Neural crest cell (in vitro differentiated cells): ENCODE measurements at regions not wholly inside any gene's neighbourhood (a gene's known extent, or its start where the extent isn't known, plus 50 kb on each side); places are given as distances from the start of the nearest gene placed in this dataset.

Source experiments
- DNase-seq: peaks from one replicate; pipeline ENCODE4 v3.0.0; 2021; ENCODE audit warnings: low read depth, mixed read lengths, low spot score
- H3K27ac Mint-ChIP-seq: one replicate; pipeline ENCODE4 v1.8.0; 2021; ENCODE audit warnings: mild to moderate bottlenecking, mixed read lengths; ENCODE audit not compliant: unreplicated experiment
- H3K27me3 Mint-ChIP-seq: 2 replicates; pipeline ENCODE4 v1.8.0; 2021; ENCODE audit warnings: low read depth, mild to moderate bottlenecking, mixed read lengths
- H3K36me3 Mint-ChIP-seq: 2 replicates; pipeline ENCODE4 v1.8.0; 2021; ENCODE audit warnings: low read depth, mild to moderate bottlenecking, mixed read lengths
- H3K4me1 Mint-ChIP-seq: 2 replicates; pipeline ENCODE4 v1.8.0; 2021; ENCODE audit warnings: mixed read lengths
- H3K4me3 Mint-ChIP-seq: one replicate; pipeline ENCODE4 v1.8.0; 2021; ENCODE audit warnings: mild to moderate bottlenecking, mixed read lengths
- H3K9me3 Mint-ChIP-seq: 2 replicates; pipeline ENCODE4 v1.8.0; 2021; ENCODE audit warnings: mixed read lengths
- TF ChIP-seq, protein P1 (sequence below): fragments of 200-600 bp; sonication (generic); conservative IDR thresholded peaks from 2 replicates; pipeline ENCODE4 v1.5.0; 2021; ENCODE audit warnings: antibody characterized with exemption, mild to moderate bottlenecking

DNA sequence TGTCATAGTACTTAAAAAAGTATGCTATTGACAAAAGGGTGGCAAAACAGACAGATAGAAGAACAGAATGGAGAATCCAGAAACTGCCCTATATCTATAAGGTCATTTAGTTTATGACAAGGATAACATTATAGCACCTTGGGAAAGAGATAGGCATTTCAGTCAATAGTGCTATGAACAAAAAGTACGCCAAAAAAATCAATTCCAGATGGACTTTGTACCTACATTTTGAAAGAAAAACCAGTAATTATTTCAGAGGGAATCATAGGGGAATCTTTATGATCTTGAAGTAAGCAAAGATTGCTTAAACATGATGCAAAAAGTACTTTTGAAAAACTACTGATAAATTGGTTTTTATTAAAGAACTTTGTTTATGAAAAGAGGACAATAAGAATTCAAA, 59.9 kb upstream of the SETBP1 start:
- DNase-seq: no peak
- TF ChIP-seq, protein P1, sequence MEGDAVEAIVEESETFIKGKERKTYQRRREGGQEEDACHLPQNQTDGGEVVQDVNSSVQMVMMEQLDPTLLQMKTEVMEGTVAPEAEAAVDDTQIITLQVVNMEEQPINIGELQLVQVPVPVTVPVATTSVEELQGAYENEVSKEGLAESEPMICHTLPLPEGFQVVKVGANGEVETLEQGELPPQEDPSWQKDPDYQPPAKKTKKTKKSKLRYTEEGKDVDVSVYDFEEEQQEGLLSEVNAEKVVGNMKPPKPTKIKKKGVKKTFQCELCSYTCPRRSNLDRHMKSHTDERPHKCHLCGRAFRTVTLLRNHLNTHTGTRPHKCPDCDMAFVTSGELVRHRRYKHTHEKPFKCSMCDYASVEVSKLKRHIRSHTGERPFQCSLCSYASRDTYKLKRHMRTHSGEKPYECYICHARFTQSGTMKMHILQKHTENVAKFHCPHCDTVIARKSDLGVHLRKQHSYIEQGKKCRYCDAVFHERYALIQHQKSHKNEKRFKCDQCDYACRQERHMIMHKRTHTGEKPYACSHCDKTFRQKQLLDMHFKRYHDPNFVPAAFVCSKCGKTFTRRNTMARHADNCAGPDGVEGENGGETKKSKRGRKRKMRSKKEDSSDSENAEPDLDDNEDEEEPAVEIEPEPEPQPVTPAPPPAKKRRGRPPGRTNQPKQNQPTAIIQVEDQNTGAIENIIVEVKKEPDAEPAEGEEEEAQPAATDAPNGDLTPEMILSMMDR: no peak
- Mint-ChIP-seq H3K27ac (no peak overlapping the region), H3K4me1 (no peaks in the 10 kb centered on the region), H3K9me3 (peaks cover 2% of the 10 kb centered on the region), H3K4me3 (no peak overlapping the region), H3K27me3 (no peaks in the 10 kb centered on the region), H3K36me3 (no peaks in the 10 kb centered on the region)

DNA sequence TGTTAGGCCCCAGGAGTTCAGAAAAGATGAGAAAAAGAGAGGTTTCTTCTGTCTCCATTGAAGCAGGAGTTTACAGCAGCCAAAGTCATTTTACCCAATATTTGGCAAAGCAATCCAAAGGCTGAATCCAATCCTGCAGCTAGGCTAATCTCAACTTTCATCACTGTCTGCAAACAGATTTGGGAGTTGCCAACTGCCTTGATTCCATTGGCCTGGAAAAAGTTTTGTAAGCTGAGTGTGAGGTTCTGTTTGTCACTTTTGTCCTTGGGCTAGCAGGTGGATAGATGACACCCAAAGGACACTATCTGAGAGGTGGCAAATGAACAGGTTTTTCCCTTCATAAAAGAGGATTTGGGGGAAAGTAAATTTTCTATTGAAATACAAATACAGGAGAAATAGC, 56.6 kb upstream of the SETBP1 start:
- no peaks in the 10 kb centered on the region for H3K4me1 Mint-ChIP-seq
- H3K4me3 Mint-ChIP-seq: no peak overlapping the region
- H3K36me3 Mint-ChIP-seq: no peaks in the 10 kb centered on the region
- TF ChIP-seq, protein P1: no peak
- no peak overlapping the region for H3K27ac Mint-ChIP-seq
- peaks cover 2% of the 10 kb centered on the region for H3K9me3 Mint-ChIP-seq
- no peaks in the 10 kb centered on the region for H3K27me3 Mint-ChIP-seq
- no peak for DNase-seq

DNA sequence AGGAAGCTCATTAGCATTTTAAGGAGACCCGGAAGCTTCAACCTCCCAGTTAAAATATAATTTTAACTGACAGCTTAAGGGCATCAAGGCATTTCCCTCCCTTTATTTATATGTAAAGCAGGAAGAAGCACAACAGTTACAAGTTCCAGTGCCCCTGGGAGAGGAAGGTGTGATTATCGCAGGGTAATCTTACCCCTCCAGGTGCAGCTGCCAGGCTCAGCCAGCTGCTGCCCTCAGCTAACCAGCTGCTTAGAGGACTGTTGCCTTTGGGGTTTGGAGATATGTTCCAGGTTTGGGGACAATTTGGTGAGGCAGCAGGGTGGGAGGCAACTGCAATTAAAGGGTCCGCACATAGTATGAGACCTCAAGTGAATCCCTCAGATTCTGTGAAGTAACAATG, 55.3 kb upstream of the SETBP1 start:
- Mint-ChIP-seq H3K4me3 (no peak overlapping the region), H3K9me3 (peaks cover 2% of the 10 kb centered on the region), H3K4me1 (no peaks in the 10 kb centered on the region), H3K36me3 (no peaks in the 10 kb centered on the region), H3K27me3 (no peaks in the 10 kb centered on the region), H3K27ac (peak overlapping the region; percentile 55)
- TF ChIP-seq, protein P1: no peak
- DNase-seq: no peak

DNA sequence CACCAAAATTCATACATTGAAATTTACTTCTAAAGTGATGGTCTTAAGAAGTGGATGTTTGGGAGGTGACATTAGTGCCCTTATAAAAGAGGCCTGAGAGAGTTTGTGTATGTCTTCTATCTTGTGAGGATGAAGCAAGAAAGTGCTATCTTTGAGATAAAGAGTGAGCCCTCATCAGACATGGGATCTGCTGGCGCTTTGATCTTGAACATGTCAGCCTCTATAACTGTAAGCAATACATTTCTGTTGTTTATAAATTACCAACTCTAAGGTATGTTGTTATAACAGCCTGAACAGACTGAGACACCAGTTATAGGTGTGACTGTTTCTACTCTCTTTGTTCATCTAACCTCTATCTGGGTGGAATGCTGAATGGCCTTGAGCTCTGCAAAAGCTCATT, 54.5 kb upstream of the SETBP1 start:
- Mint-ChIP-seq H3K36me3 (no peaks in the 10 kb centered on the region), H3K27ac (no peak overlapping the region), H3K27me3 (no peaks in the 10 kb centered on the region), H3K4me3 (no peak overlapping the region), H3K9me3 (peaks cover 2% of the 10 kb centered on the region), H3K4me1 (no peaks in the 10 kb centered on the region)
- TF ChIP-seq, protein P1: no peak
- DNase-seq: no peak

DNA sequence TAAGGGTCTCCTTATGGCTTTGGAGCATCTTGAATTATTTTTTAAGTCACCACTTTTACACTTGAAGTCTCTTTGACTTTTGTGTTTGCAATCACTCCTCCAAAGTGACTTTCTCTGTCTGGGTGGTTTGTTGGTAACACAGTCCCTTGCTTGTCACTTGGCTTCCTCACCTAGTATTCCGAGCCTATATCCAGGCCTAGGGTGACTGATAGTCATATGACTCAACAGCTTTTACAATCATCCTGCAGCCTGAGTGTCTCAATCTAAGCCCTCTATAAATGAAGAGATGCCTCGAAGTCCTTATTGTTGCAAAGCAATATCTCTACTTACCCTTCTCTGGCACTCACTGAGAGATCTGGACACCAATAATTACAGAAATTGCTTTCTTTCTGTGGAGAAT, 53.9 kb upstream of the SETBP1 start:
- no peak overlapping the region for H3K27ac Mint-ChIP-seq
- TF ChIP-seq, protein P1: no peak
- no peaks in the 10 kb centered on the region for H3K36me3 Mint-ChIP-seq
- H3K27me3 Mint-ChIP-seq: no peaks in the 10 kb centered on the region
- H3K4me1 Mint-ChIP-seq: no peaks in the 10 kb centered on the region
- H3K9me3 Mint-ChIP-seq: peaks cover 3% of the 10 kb centered on the region
- no peak overlapping the region for H3K4me3 Mint-ChIP-seq
- DNase-seq: no peak

DNA sequence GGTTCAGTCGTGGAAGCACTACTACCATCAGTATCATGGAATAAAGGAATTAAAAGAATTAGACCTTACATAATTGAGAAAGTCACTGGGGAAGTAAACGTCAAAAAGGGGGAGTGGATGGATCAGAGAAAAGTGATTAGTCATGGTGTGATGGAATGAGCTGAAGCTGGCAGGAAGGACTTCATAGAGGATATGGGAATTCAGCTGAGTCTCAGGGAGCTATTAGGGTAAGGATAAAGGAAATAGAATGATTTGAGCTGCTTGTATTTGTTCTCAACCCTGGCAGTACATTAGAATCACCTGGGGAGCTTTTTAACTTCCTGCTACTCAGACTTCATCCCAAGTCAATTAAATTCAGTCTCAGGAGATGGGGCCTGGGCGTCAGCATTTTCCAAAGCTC, 53.4 kb upstream of the SETBP1 start:
- no peak for DNase-seq
- no peak overlapping the region for H3K27ac Mint-ChIP-seq
- H3K9me3 Mint-ChIP-seq: peaks cover 6% of the 10 kb centered on the region
- TF ChIP-seq, protein P1: no peak
- H3K27me3 Mint-ChIP-seq: no peaks in the 10 kb centered on the region
- no peak overlapping the region for H3K4me3 Mint-ChIP-seq
- H3K36me3 Mint-ChIP-seq: no peaks in the 10 kb centered on the region
- H3K4me1 Mint-ChIP-seq: no peaks in the 10 kb centered on the region
